ENCODE measurements at regions not wholly inside any gene's neighbourhood (a gene's known extent, or its start where the extent isn't known, plus 50 kb on each side); places are given as distances from the start of the nearest gene placed in this dataset.

- Histone ChIP-seq H3K36me3 (ENCODE audit: insufficient read depth) (no peaks in the 10 kb centered on the region), H3K9ac (no peak overlapping the region), H3K4me3 (IDR thresholded peaks at IDR 0.05; ENCODE audit: insufficient read depth, low read depth, low read length) (no peak overlapping the region), H3K27ac (no peak overlapping the region), H2AFZ (ENCODE audit: low read depth) (no peak overlapping the region), H3K79me2 (ENCODE audit: insufficient read depth, low read depth) (no peaks in the 10 kb centered on the region), H3K27me3 (ENCODE audit: insufficient read depth, low read depth) (no peaks in the 10 kb centered on the region), H3K4me2 (no peak overlapping the region), H4K20me1 (ENCODE audit: insufficient read depth) (no peaks in the 10 kb centered on the region), H3K4me1 (ENCODE audit: low read depth, poor library complexity, severe bottlenecking) (no peaks in the 10 kb centered on the region)
- no peak for TF ChIP-seq CTCF (conservative IDR thresholded peaks at IDR 0.05; ENCODE audit: low read depth, low read length)
These were observed 246.8 kb upstream of the TET2 start for GRCh38 chr4:104899863-104900262.

- Histone ChIP-seq H2AFZ (ENCODE audit: low read depth) (no peak overlapping the region), H3K79me2 (ENCODE audit: insufficient read depth, low read depth) (no peaks in the 10 kb centered on the region), H3K4me1 (ENCODE audit: low read depth, poor library complexity, severe bottlenecking) (no peaks in the 10 kb centered on the region), H3K4me3 (IDR thresholded peaks at IDR 0.05; ENCODE audit: insufficient read depth, low read depth, low read length) (no peak overlapping the region), H3K27me3 (ENCODE audit: insufficient read depth, low read depth) (no peaks in the 10 kb centered on the region), H4K20me1 (ENCODE audit: insufficient read depth) (no peaks in the 10 kb centered on the region), H3K27ac (no peak overlapping the region), H3K4me2 (no peak overlapping the region), H3K36me3 (ENCODE audit: insufficient read depth) (no peaks in the 10 kb centered on the region), H3K9ac (no peak overlapping the region)
- TF ChIP-seq CTCF (conservative IDR thresholded peaks at IDR 0.05; ENCODE audit: low read depth, low read length) = no peak
These were observed 245.2 kb upstream of the TET2 start for GRCh38 chr4:104901438-104901837.

- Histone ChIP-seq H4K20me1 (ENCODE audit: insufficient read depth) (no peaks in the 10 kb centered on the region), H2AFZ (ENCODE audit: low read depth) (no peak overlapping the region), H3K79me2 (ENCODE audit: insufficient read depth, low read depth) (no peaks in the 10 kb centered on the region), H3K4me3 (IDR thresholded peaks at IDR 0.05; ENCODE audit: insufficient read depth, low read depth, low read length) (no peak overlapping the region), H3K4me1 (ENCODE audit: low read depth, poor library complexity, severe bottlenecking) (no peaks in the 10 kb centered on the region), H3K9ac (no peak overlapping the region), H3K27ac (no peak overlapping the region), H3K27me3 (ENCODE audit: insufficient read depth, low read depth) (no peaks in the 10 kb centered on the region), H3K4me2 (no peak overlapping the region), H3K36me3 (ENCODE audit: insufficient read depth) (no peaks in the 10 kb centered on the region)
- no peak for TF ChIP-seq CTCF (conservative IDR thresholded peaks at IDR 0.05; ENCODE audit: low read depth, low read length)
These were observed 244.6 kb upstream of the TET2 start for GRCh38 chr4:104901961-104902605.

GRCh38 chr4:104905065-104905464 lies 241.6 kb upstream of the TET2 start:
- H3K4me1 ChIP-seq (ENCODE audit: low read depth, poor library complexity, severe bottlenecking) = no peaks in the 10 kb centered on the region
- H3K79me2 ChIP-seq (ENCODE audit: insufficient read depth, low read depth) = no peaks in the 10 kb centered on the region
- no peak overlapping the region for H3K9ac ChIP-seq
- no peaks in the 10 kb centered on the region for H3K36me3 ChIP-seq (ENCODE audit: insufficient read depth)
- H3K4me3 ChIP-seq (IDR thresholded peaks at IDR 0.05; ENCODE audit: insufficient read depth, low read depth, low read length) = no peak overlapping the region
- H2AFZ ChIP-seq (ENCODE audit: low read depth) = no peak overlapping the region
- no peaks in the 10 kb centered on the region for H4K20me1 ChIP-seq (ENCODE audit: insufficient read depth)
- no peak overlapping the region for H3K4me2 ChIP-seq
- no peak overlapping the region for H3K27ac ChIP-seq
- no peaks in the 10 kb centered on the region for H3K27me3 ChIP-seq (ENCODE audit: insufficient read depth, low read depth)
- no peak for TF ChIP-seq CTCF (conservative IDR thresholded peaks at IDR 0.05; ENCODE audit: low read depth, low read length)

Data from KMS-11 (cell line).